ENCODE measurements at regions not wholly inside any gene's neighbourhood (a gene's known extent, or its start where the extent isn't known, plus 50 kb on each side); places are given as distances from the start of the nearest gene placed in this dataset. TPM values are rescaled to one million over a fixed set of nuclear protein-coding genes. Genes with fewer than 3 reads are reported as not detected.

Small RNA genes in the stretch of these regions (small RNA-seq; reads per million reads assigned to genes)
- gene MTND4LP5 (ENCODE audit: insufficient read depth) (not detected), gene RF00019 (ENCODE audit: insufficient read depth) (not detected), gene RNU6-1119P (ENCODE audit: insufficient read depth) (not detected)

All from H1 (cell line).